ENCODE measurements at regions not wholly inside any gene's neighbourhood (a gene's known extent, or its start where the extent isn't known, plus 50 kb on each side); places are given as distances from the start of the nearest gene placed in this dataset.

DNA sequence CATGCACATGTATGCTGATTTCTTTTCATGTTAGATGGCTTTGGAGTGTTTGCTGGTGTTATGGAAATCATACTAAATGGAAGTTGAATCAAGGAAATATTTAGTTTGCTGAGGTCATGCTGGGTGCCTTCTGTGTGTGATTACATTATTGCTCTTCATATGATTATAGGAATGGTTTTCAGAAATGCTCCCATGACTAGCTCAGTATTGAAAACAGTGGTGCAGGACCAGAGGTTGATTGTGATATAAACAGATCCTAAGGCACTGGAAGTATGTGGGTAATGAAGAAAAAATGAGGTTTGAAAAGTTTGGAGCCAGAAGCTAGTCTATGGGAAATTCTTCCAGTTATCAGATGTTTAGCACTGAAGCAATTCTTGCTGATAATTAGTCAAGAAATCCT is 693.1 kb downstream of the UTRN start:
- no peak overlapping the region for H3K4me3 ChIP-seq (ENCODE audit: insufficient read length, low read depth)
- H3K27me3 ChIP-seq (ENCODE audit: insufficient read depth, insufficient read length), result no peaks in the 10 kb centered on the region
- no peaks in the 10 kb centered on the region for H3K4me1 ChIP-seq (ENCODE audit: insufficient read depth, insufficient read length)
- no peak overlapping the region for H3K9ac ChIP-seq (ENCODE audit: insufficient read length, low read depth)
- DNase-seq (ENCODE audit: low read depth, low spot score), result no peak
- TF ChIP-seq YY1 (IDR thresholded peaks at IDR 0.05; ENCODE audit: insufficient read depth, insufficient read length) (no peak), SUZ12 (IDR thresholded peaks at IDR 0.05; ENCODE audit: extremely low read depth, insufficient read depth, insufficient read length) (no peak)
- no peaks in the 10 kb centered on the region for H3K36me3 ChIP-seq (ENCODE audit: insufficient read depth, insufficient read length, low read length)
- no peaks in the 10 kb centered on the region for H3K9me3 ChIP-seq (ENCODE audit: insufficient read depth, low read length)

DNA sequence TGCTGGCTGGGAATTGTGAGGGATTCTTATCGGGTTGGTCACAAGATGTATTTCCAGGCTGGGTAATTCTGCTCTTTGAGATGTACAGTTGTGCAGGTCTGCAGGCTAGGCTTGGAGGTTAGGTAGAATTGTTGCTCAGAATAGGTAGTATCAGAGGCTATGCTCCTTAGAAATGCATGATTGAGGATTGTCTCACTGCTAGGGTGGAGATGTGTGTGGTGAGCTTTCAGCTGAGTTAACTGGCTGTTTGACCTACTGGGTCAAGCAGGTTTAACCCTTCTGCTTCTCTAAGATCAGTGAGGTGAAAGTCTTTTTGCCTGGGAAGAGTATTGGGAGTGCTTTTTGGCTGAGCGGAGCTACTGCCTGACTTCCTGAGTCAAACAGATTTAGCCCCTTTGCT is 701.1 kb downstream of the UTRN start:
- DNase-seq (ENCODE audit: low read depth, low spot score), result no peak
- TF ChIP-seq ZNF274 (IDR thresholded peaks at IDR 0.05; ENCODE audit: low read depth, low read length) (no peak), YY1 (IDR thresholded peaks at IDR 0.05; ENCODE audit: insufficient read depth, insufficient read length) (no peak), SUZ12 (IDR thresholded peaks at IDR 0.05; ENCODE audit: extremely low read depth, insufficient read depth, insufficient read length) (no peak)
- Histone ChIP-seq H3K9me3 (ENCODE audit: insufficient read depth, low read length) (no peaks in the 10 kb centered on the region), H3K36me3 (ENCODE audit: insufficient read depth, insufficient read length, low read length) (no peaks in the 10 kb centered on the region), H3K9ac (ENCODE audit: insufficient read length, low read depth) (no peak overlapping the region), H3K27me3 (ENCODE audit: insufficient read depth, insufficient read length) (no peaks in the 10 kb centered on the region), H3K4me3 (ENCODE audit: insufficient read length, low read depth) (no peak overlapping the region), H3K4me1 (ENCODE audit: insufficient read depth, insufficient read length) (no peaks in the 10 kb centered on the region)

DNA sequence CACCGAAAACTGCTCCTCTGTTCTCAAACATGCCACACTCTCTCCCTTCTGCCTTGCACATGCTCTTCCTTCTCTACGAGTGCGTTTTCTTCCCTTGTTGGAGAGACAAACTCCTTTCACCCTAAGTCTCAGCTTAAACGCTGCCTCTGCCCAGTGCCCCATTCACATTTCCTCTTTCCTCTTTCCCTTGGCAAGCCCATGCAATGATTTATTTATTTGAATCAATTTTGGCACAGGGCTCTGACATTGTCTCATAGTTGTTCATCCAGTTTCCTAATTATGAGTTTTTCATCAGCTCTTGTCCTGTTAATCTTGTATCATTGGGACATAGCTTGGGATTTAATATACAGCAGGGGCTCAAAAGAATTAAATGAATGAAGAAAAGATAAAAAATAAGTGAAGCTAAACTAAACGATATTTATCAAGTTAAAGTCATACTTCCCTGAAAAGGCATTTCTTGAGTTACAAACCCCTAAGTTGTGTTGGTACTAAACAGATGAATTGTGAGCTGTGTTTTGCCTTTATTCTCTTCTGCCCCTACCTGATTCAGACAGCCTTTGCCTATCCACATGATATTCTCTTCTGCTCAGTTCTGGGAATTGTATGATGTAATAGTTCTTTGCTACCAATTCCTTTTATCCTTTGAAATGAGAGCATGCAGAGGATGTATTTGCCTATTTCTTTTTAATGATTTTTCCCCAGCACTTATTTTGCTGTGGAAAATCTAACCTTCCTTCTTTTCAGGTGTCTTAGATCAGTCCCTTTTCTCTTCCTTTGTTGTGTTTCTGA is 704.4 kb downstream of the UTRN start:
- Histone ChIP-seq H3K4me1 (ENCODE audit: insufficient read depth, insufficient read length) (no peaks in the 10 kb centered on the region), H3K27me3 (ENCODE audit: insufficient read depth, insufficient read length) (no peaks in the 10 kb centered on the region), H3K9me3 (ENCODE audit: insufficient read depth, low read length) (no peaks in the 10 kb centered on the region), H3K4me3 (ENCODE audit: insufficient read length, low read depth) (no peak overlapping the region), H3K9ac (ENCODE audit: insufficient read length, low read depth) (no peak overlapping the region), H3K36me3 (ENCODE audit: insufficient read depth, insufficient read length, low read length) (no peaks in the 10 kb centered on the region)
- DNase-seq (ENCODE audit: low read depth, low spot score), result no peak
- TF ChIP-seq SUZ12 (IDR thresholded peaks at IDR 0.05; ENCODE audit: extremely low read depth, insufficient read depth, insufficient read length) (no peak), YY1 (IDR thresholded peaks at IDR 0.05; ENCODE audit: insufficient read depth, insufficient read length) (no peak), ZNF274 (IDR thresholded peaks at IDR 0.05; ENCODE audit: low read depth, low read length) (no peak)

DNA sequence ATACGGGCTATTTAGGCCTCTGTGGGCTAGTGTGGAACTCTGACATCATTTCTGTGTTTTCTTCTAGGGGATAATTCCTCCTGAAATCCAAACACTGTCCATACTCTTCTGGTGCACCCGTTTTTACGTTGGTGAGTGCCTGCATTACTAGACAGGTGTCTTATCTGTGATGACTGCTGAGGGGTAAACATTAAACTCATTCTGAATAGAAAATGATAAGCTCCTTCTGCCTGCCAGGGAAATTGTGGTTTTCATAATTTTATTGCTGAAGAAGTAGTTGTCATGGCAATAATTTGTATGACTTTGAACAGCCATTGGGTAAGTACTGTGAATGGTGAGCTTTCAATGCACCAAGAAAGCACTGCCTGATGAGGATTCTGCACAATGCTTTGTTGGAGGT is 705.6 kb downstream of the UTRN start:
- Histone ChIP-seq H3K4me3 (ENCODE audit: insufficient read length, low read depth) (no peak overlapping the region), H3K9me3 (ENCODE audit: insufficient read depth, low read length) (no peaks in the 10 kb centered on the region), H3K4me1 (ENCODE audit: insufficient read depth, insufficient read length) (no peaks in the 10 kb centered on the region), H3K36me3 (ENCODE audit: insufficient read depth, insufficient read length, low read length) (no peaks in the 10 kb centered on the region), H3K27me3 (ENCODE audit: insufficient read depth, insufficient read length) (no peaks in the 10 kb centered on the region), H3K9ac (ENCODE audit: insufficient read length, low read depth) (no peak overlapping the region)
- TF ChIP-seq ZNF274 (IDR thresholded peaks at IDR 0.05; ENCODE audit: low read depth, low read length) (no peak), SUZ12 (IDR thresholded peaks at IDR 0.05; ENCODE audit: extremely low read depth, insufficient read depth, insufficient read length) (no peak), YY1 (IDR thresholded peaks at IDR 0.05; ENCODE audit: insufficient read depth, insufficient read length) (no peak)
- no peak for DNase-seq (ENCODE audit: low read depth, low spot score)

DNA sequence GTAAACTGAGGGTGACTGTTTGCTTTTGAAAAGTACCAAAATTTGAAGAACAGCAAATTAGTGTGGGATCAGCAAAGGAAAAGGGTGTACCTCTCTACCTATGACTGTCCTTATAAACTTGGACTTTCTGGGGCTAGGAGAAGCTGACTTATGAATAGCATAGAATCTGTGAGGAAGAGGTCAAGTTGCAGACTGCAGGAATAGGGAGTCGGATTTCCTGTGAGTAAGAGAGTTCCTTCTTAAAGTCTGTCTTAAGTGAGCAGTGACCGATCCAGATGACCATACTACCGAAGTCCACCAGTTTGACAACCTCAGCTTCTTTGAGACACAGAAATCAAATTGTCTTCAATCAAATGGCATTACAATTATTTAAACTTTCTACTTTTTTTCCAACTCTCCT is 708.7 kb downstream of the UTRN start:
- no peak for DNase-seq (ENCODE audit: low read depth, low spot score)
- H3K9ac ChIP-seq (ENCODE audit: insufficient read length, low read depth), result no peak overlapping the region
- no peaks in the 10 kb centered on the region for H3K9me3 ChIP-seq (ENCODE audit: insufficient read depth, low read length)
- H3K36me3 ChIP-seq (ENCODE audit: insufficient read depth, insufficient read length, low read length), result no peaks in the 10 kb centered on the region
- no peak overlapping the region for H3K4me3 ChIP-seq (ENCODE audit: insufficient read length, low read depth)
- no peaks in the 10 kb centered on the region for H3K27me3 ChIP-seq (ENCODE audit: insufficient read depth, insufficient read length)
- H3K4me1 ChIP-seq (ENCODE audit: insufficient read depth, insufficient read length), result no peaks in the 10 kb centered on the region
- no peak for TF ChIP-seq ZNF274 (IDR thresholded peaks at IDR 0.05; ENCODE audit: low read depth, low read length)
- TF ChIP-seq YY1 (IDR thresholded peaks at IDR 0.05; ENCODE audit: insufficient read depth, insufficient read length), result no peak
- no peak for TF ChIP-seq SUZ12 (IDR thresholded peaks at IDR 0.05; ENCODE audit: extremely low read depth, insufficient read depth, insufficient read length)

DNA sequence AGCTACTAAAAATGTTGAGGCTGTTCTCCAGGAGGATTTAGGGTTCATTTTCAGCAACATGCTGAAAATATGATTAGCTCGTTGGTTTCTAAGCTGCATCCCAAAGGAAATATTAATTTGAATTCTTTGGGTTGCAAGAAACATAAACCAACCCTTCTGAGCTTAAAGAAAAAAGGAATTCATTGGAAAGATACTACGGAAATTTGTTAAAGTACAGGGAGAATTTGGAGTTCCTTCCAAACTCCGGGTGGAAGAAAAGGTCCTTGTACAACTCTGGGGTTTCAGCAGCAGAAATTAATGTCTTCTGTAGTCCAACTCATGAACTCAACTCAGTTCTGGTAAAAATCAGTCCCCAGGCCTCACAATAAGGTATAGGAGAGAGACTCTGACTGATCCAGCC is 712.9 kb downstream of the UTRN start:
- no peaks in the 10 kb centered on the region for H3K36me3 ChIP-seq (ENCODE audit: insufficient read depth, insufficient read length, low read length)
- H3K9ac ChIP-seq (ENCODE audit: insufficient read length, low read depth), result no peak overlapping the region
- DNase-seq (ENCODE audit: low read depth, low spot score), result no peak
- H3K4me1 ChIP-seq (ENCODE audit: insufficient read depth, insufficient read length), result no peaks in the 10 kb centered on the region
- no peaks in the 10 kb centered on the region for H3K9me3 ChIP-seq (ENCODE audit: insufficient read depth, low read length)
- H3K27me3 ChIP-seq (ENCODE audit: insufficient read depth, insufficient read length), result no peaks in the 10 kb centered on the region
- H3K4me3 ChIP-seq (ENCODE audit: insufficient read length, low read depth), result no peak overlapping the region
- TF ChIP-seq YY1 (IDR thresholded peaks at IDR 0.05; ENCODE audit: insufficient read depth, insufficient read length) (no peak), SUZ12 (IDR thresholded peaks at IDR 0.05; ENCODE audit: extremely low read depth, insufficient read depth, insufficient read length) (no peak), ZNF274 (IDR thresholded peaks at IDR 0.05; ENCODE audit: low read depth, low read length) (no peak)

DNA sequence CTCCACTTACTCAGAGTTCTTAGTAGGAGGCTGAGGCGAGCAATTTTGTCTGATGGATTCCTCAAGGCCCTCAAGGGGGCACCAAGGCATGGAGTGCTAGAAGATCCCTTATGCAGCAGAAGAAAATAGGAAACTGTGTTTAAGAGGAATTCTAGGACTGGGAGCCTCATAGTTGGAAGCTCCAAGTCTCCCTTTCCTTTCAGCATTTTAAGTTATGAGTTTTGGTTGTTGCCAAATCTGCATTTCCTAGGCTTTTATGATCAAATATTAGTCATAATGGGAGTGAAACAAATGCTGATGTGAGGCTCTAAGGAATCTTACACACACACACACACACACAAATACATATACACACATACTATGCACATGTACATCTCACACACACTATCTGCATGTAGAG is 714.0 kb downstream of the UTRN start:
- Histone ChIP-seq H3K9ac (ENCODE audit: insufficient read length, low read depth) (no peak overlapping the region), H3K27me3 (ENCODE audit: insufficient read depth, insufficient read length) (no peaks in the 10 kb centered on the region), H3K4me1 (ENCODE audit: insufficient read depth, insufficient read length) (no peaks in the 10 kb centered on the region), H3K36me3 (ENCODE audit: insufficient read depth, insufficient read length, low read length) (no peaks in the 10 kb centered on the region), H3K4me3 (ENCODE audit: insufficient read length, low read depth) (no peak overlapping the region), H3K9me3 (ENCODE audit: insufficient read depth, low read length) (no peaks in the 10 kb centered on the region)
- TF ChIP-seq SUZ12 (IDR thresholded peaks at IDR 0.05; ENCODE audit: extremely low read depth, insufficient read depth, insufficient read length) (no peak), YY1 (IDR thresholded peaks at IDR 0.05; ENCODE audit: insufficient read depth, insufficient read length) (no peak), ZNF274 (IDR thresholded peaks at IDR 0.05; ENCODE audit: low read depth, low read length) (no peak)
- no peak for DNase-seq (ENCODE audit: low read depth, low spot score)

Measured in NT2/D1 (cell line).